ENCODE measurements at regions not wholly inside any gene's neighbourhood (a gene's known extent, or its start where the extent isn't known, plus 50 kb on each side); places are given as distances from the start of the nearest gene placed in this dataset.

- no peak overlapping the region for H3K27ac ChIP-seq (ENCODE audit: low read length)
- H3F3A ChIP-seq (ENCODE audit: insufficient read depth, low read length, poor library complexity, severe bottlenecking), result no peaks in the 10 kb centered on the region
- TF ChIP-seq SMC3 (conservative IDR thresholded peaks at IDR 0.05; ENCODE audit: poor library complexity) (no peak), REST (IDR thresholded peaks at IDR 0.05; ENCODE audit: borderline replicate concordance) (no peak), CTCF (IDR thresholded peaks at IDR 0.05; ENCODE audit: poor library complexity, severe bottlenecking) (no peak), EP300 (conservative IDR thresholded peaks at IDR 0.05; ENCODE audit: poor library complexity, severe bottlenecking) (no peak)
- no peak overlapping the region for H3K4me2 ChIP-seq (ENCODE audit: low read length)
- H2AFZ ChIP-seq (ENCODE audit: low read depth, low read length), result no peak overlapping the region
- H3K36me3 ChIP-seq (ENCODE audit: insufficient read depth, low read length), result no peaks in the 10 kb centered on the region
- H3K9ac ChIP-seq (ENCODE audit: low read length), result no peak overlapping the region
- no peaks in the 10 kb centered on the region for H3K27me3 ChIP-seq (ENCODE audit: insufficient read depth, low read depth, low read length)
- H3K9me2 ChIP-seq (ENCODE audit: insufficient read depth, low read length), result no peaks in the 10 kb centered on the region
- no peaks in the 10 kb centered on the region for H3K79me2 ChIP-seq (replicated peaks; ENCODE audit: insufficient read depth, low read length)
- no peaks in the 10 kb centered on the region for H4K20me1 ChIP-seq (ENCODE audit: insufficient read depth)
- no peak overlapping the region for H3K4me3 ChIP-seq (ENCODE audit: low read length)
- no peaks in the 10 kb centered on the region for H3K9me3 ChIP-seq (ENCODE audit: low read length)
These were observed 114.0 kb downstream of the SP3 start for GRCh38 chr2:173851141-173851641.

- TF ChIP-seq EZH2 (IDR thresholded peaks at IDR 0.05; ENCODE audit: borderline replicate concordance, insufficient read depth, low read length, poor library complexity, severe bottlenecking), result no peak
- TF ChIP-seq TAF1 (IDR thresholded peaks at IDR 0.05; ENCODE audit: low read depth), result no peak
- Histone ChIP-seq H3K4me2 (ENCODE audit: low read length) (no peak overlapping the region), H3K79me2 (replicated peaks; ENCODE audit: insufficient read depth, low read length) (no peaks in the 10 kb centered on the region), H3K27me3 (ENCODE audit: insufficient read depth, low read depth, low read length) (no peaks in the 10 kb centered on the region), H3K9me2 (ENCODE audit: insufficient read depth, low read length) (no peaks in the 10 kb centered on the region), H3K9ac (ENCODE audit: low read length) (no peak overlapping the region), H3K27ac (ENCODE audit: low read length) (no peak overlapping the region), H4K20me1 (ENCODE audit: insufficient read depth) (no peaks in the 10 kb centered on the region), H3K9me3 (ENCODE audit: low read length) (no peaks in the 10 kb centered on the region), H3K36me3 (ENCODE audit: insufficient read depth, low read length) (no peaks in the 10 kb centered on the region), H3K4me3 (ENCODE audit: low read length) (no peak overlapping the region), H3F3A (ENCODE audit: insufficient read depth, low read length, poor library complexity, severe bottlenecking) (no peaks in the 10 kb centered on the region), H2AFZ (ENCODE audit: low read depth, low read length) (no peak overlapping the region)
These were observed 111.0 kb downstream of the SP3 start for GRCh38 chr2:173854141-173854540.

- Histone ChIP-seq H3K9ac (ENCODE audit: low read length) (no peak overlapping the region), H3K9me3 (ENCODE audit: low read length) (no peaks in the 10 kb centered on the region), H3K79me2 (replicated peaks; ENCODE audit: insufficient read depth, low read length) (no peaks in the 10 kb centered on the region), H3F3A (ENCODE audit: insufficient read depth, low read length, poor library complexity, severe bottlenecking) (no peaks in the 10 kb centered on the region), H3K36me3 (ENCODE audit: insufficient read depth, low read length) (no peaks in the 10 kb centered on the region), H3K4me2 (ENCODE audit: low read length) (no peak overlapping the region), H4K20me1 (ENCODE audit: insufficient read depth) (no peaks in the 10 kb centered on the region), H3K27ac (ENCODE audit: low read length) (no peak overlapping the region), H2AFZ (ENCODE audit: low read depth, low read length) (no peak overlapping the region), H3K27me3 (ENCODE audit: insufficient read depth, low read depth, low read length) (no peaks in the 10 kb centered on the region), H3K9me2 (ENCODE audit: insufficient read depth, low read length) (no peaks in the 10 kb centered on the region), H3K4me3 (ENCODE audit: low read length) (no peak overlapping the region)
- no peak for TF ChIP-seq EP300 (conservative IDR thresholded peaks at IDR 0.05; ENCODE audit: poor library complexity, severe bottlenecking)
- no peak for TF ChIP-seq POLR2AphosphoS5 (IDR thresholded peaks at IDR 0.05)
- no peak for TF ChIP-seq TAF1 (IDR thresholded peaks at IDR 0.05; ENCODE audit: low read depth)
- TF ChIP-seq EZH2 (IDR thresholded peaks at IDR 0.05; ENCODE audit: borderline replicate concordance, insufficient read depth, low read length, poor library complexity, severe bottlenecking), result no peak
- no peak for TF ChIP-seq RAD21 (conservative IDR thresholded peaks at IDR 0.05)
- no peak for TF ChIP-seq CTCF (IDR thresholded peaks at IDR 0.05; ENCODE audit: poor library complexity, severe bottlenecking)
These were observed 110.3 kb downstream of the SP3 start for GRCh38 chr2:173854840-173855239.

Measured in neural cell (in vitro differentiated cells).